H1 (cell line): ENCODE measurements at regions not wholly inside any gene's neighbourhood (a gene's known extent, or its start where the extent isn't known, plus 50 kb on each side); places are given as distances from the start of the nearest gene placed in this dataset.

Experiments
- CTCF ChIA-PET: fragments of 300-600 bp; sonication (Branson Sonifier 250); formaldehyde crosslinking; loops from one replicate; lab custom pipeline; 2021; ENCODE audit not compliant: partially characterized antibody; lab: Charles Lee
- POLR2A ChIA-PET: fragments of 300-600 bp; sonication (Branson Sonifier 250); formaldehyde crosslinking; loops from one replicate; lab custom pipeline; 2021; ENCODE audit warnings: inconsistent platforms; ENCODE audit not compliant: partially characterized antibody; lab: Charles Lee
- DNase-seq, 2 experiments: peaks; one replicate each; pipeline versions ENCODE4 v3.0.0 to v3.0.0-alpha.2; 2010 to 2022; ENCODE audit warnings: low spot score in 2 of 2, low read depth in 1 of 2, mixed read lengths in 1 of 2
- FAIRE-seq: peaks from 2 replicates; lab custom pipeline; 2011; peaks lifted over from hg19 to GRCh38; lab: Jason Lieb, UNC
- H2AFZ ChIP-seq: 2 replicates; pipeline ENCODE4 v1.8.1; 2012; ENCODE audit warnings: low read length, inconsistent platforms
- H2AK5ac ChIP-seq: 2 replicates; pipeline ENCODE4 v1.6.1; 2013; ENCODE audit warnings: low read depth, low read length
- H2BK120ac ChIP-seq: replicated peaks from 2 replicates; pipeline ENCODE3; 2013; ENCODE audit warnings: low read depth, low read length, inconsistent platforms
- H2BK12ac ChIP-seq: 2 replicates; pipeline ENCODE4 v1.6.1; 2013; ENCODE audit warnings: low read depth, low read length
- H2BK15ac ChIP-seq: 2 replicates; pipeline ENCODE4 v1.6.1; 2013; ENCODE audit warnings: low read length
- H2BK20ac ChIP-seq: 2 replicates; pipeline ENCODE4 v1.6.1; 2013; ENCODE audit warnings: low read length
- H2BK5ac ChIP-seq: 2 replicates; pipeline ENCODE4 v1.6.1; 2013; ENCODE audit warnings: low read depth, low read length
- H3K14ac ChIP-seq: 2 replicates; pipeline ENCODE4 v1.6.1; 2013; ENCODE audit warnings: inconsistent platforms; ENCODE audit not compliant: insufficient read length
- H3K18ac ChIP-seq: 2 replicates; pipeline ENCODE4 v1.6.1; 2013; ENCODE audit warnings: low read length; ENCODE audit errors: extremely low read depth
- H3K23ac ChIP-seq: 2 replicates; pipeline ENCODE4 v1.6.1; 2013; ENCODE audit warnings: inconsistent platforms; ENCODE audit not compliant: insufficient read length
- H3K23me2 ChIP-seq: 2 replicates; pipeline ENCODE4 v1.6.1; 2013; ENCODE audit warnings: low read depth, low read length
- H3K27ac ChIP-seq: 2 replicates; pipeline ENCODE4 v1.6.1; 2011; ENCODE audit warnings: low read depth, low read length, inconsistent platforms
- H3K27me3 ChIP-seq, 4 experiments: replicated peaks in 1 of 4; 1 replicate in 1 of 4; 2 replicates in 3 of 4; pipeline versions ENCODE4 v1.6.1 to v1.8.1; 2011 to 2013; ENCODE audit warnings: low read length in 3 of 4, mild to moderate bottlenecking in 3 of 4, inconsistent platforms in 2 of 4, mixed read lengths in 2 of 4, moderate library complexity in 1 of 4; ENCODE audit not compliant: control insufficient read depth in 3 of 4, insufficient read depth in 3 of 4; ENCODE audit errors: extremely low read depth in 1 of 4
- H3K36me3 ChIP-seq, 4 experiments: 2 replicates each; pipeline versions ENCODE4 v1.6.1 to v1.8.1; 2011 to 2013; ENCODE audit warnings: mild to moderate bottlenecking in 4 of 4, low read length in 3 of 4, moderate library complexity in 2 of 4, control low read depth in 1 of 4, inconsistent platforms in 1 of 4; ENCODE audit not compliant: insufficient read depth in 4 of 4, control insufficient read depth in 2 of 4
- H3K4ac ChIP-seq: replicated peaks from 2 replicates; pipeline ENCODE3; 2013; ENCODE audit warnings: low read length, low read depth, mixed read lengths, inconsistent platforms; ENCODE audit not compliant: insufficient read length
- H3K4me1 ChIP-seq, 4 experiments: replicated peaks in 1 of 4; 1 replicate in 1 of 4; 2 replicates in 3 of 4; pipeline versions ENCODE4 v1.6.1 to v1.8.1; 2011 to 2013; ENCODE audit warnings: low read length in 3 of 4, inconsistent platforms in 2 of 4, mixed read lengths in 1 of 4; ENCODE audit not compliant: insufficient read depth in 4 of 4, control insufficient read depth in 3 of 4
- H3K4me2 ChIP-seq, 2 experiments: 2 replicates each; pipeline versions ENCODE4 v1.6.1 to v1.8.1; 2011 to 2013; ENCODE audit warnings: low read depth in 2 of 2, low read length in 2 of 2, control low read depth in 1 of 2, inconsistent platforms in 1 of 2, mild to moderate bottlenecking in 1 of 2; ENCODE audit not compliant: insufficient read depth in 1 of 2
- H3K4me3 ChIP-seq, 4 experiments: fragments of 200-600, 300-600 bp in 1 of 4; sonication (generic), shearing (Covaris generic), sonication (Bioruptor Twin) in 1 of 4; 2 replicates each; pipeline versions ENCODE4 v1.5.1 to v1.8.1; 2011 to 2016; ENCODE audit warnings: low read length in 4 of 4, low read depth in 3 of 4, control low read depth in 2 of 4, inconsistent platforms in 2 of 4, mild to moderate bottlenecking in 2 of 4, mixed read lengths in 1 of 4, moderate library complexity in 1 of 4; ENCODE audit not compliant: insufficient read depth in 2 of 4; ENCODE audit errors: extremely low read depth in 1 of 4
- H3K56ac ChIP-seq: replicated peaks from 2 replicates; pipeline ENCODE3; 2013; ENCODE audit warnings: low read depth, mild to moderate bottlenecking, mixed read lengths, low read length, inconsistent platforms; ENCODE audit not compliant: insufficient read length
- H3K79me1 ChIP-seq: 2 replicates; pipeline ENCODE4 v1.6.1; 2013; ENCODE audit warnings: low read depth, low read length, control low read depth
- H3K79me2 ChIP-seq, 2 experiments: 2 replicates each; pipeline versions ENCODE4 v1.6.1 to v1.8.1; 2012 to 2013; ENCODE audit warnings: low read length in 2 of 2, mild to moderate bottlenecking in 2 of 2, inconsistent platforms in 1 of 2; ENCODE audit not compliant: insufficient read depth in 2 of 2, control insufficient read depth in 1 of 2
- H3K9ac ChIP-seq, 4 experiments: replicated peaks in 1 of 4; 1 replicate in 1 of 4; 2 replicates in 3 of 4; pipeline versions ENCODE4 v1.6.1 to v1.8.1; 2011 to 2013; ENCODE audit warnings: low read depth in 3 of 4, low read length in 3 of 4, control low read depth in 2 of 4, mild to moderate bottlenecking in 2 of 4, moderate library complexity in 2 of 4, inconsistent platforms in 1 of 4; ENCODE audit errors: extremely low read depth in 1 of 4
- H3K9me3 ChIP-seq, 2 experiments: 2 replicates each; pipeline versions ENCODE4 v1.6.1 to v1.8.1; 2012 to 2013; ENCODE audit warnings: mild to moderate bottlenecking in 2 of 2, moderate library complexity in 2 of 2, control low read depth in 1 of 2, inconsistent platforms in 1 of 2, low read depth in 1 of 2, low read length in 1 of 2, mixed read lengths in 1 of 2; ENCODE audit not compliant: insufficient read depth in 2 of 2
- H4K20me1 ChIP-seq, 2 experiments: replicated peaks in 1 of 2; 2 replicates each; pipeline versions ENCODE3 to v1.8.1; 2011 to 2013; ENCODE audit warnings: inconsistent platforms in 2 of 2, low read length in 2 of 2, mild to moderate bottlenecking in 1 of 2; ENCODE audit not compliant: insufficient read depth in 2 of 2, control insufficient read depth in 1 of 2
- H4K5ac ChIP-seq: 2 replicates; pipeline ENCODE4 v1.6.1; 2013; ENCODE audit warnings: low read length, low read depth, mixed read lengths, inconsistent platforms; ENCODE audit not compliant: insufficient read length
- H4K8ac ChIP-seq: 2 replicates; pipeline ENCODE4 v1.8.0; 2013; ENCODE audit warnings: mild to moderate bottlenecking, moderate library complexity, low read length, inconsistent platforms; ENCODE audit not compliant: insufficient read depth; ENCODE audit errors: extremely low read depth
- H4K91ac ChIP-seq: replicated peaks from 2 replicates; pipeline ENCODE3; 2013; ENCODE audit warnings: low read length, mixed read lengths, inconsistent platforms; ENCODE audit not compliant: insufficient read length
- ASH2L ChIP-seq: fragments of 200-600, 300-600 bp; sonication (generic); IDR thresholded peaks from one replicate; pipeline ENCODE4 v1.7.1; 2017; ENCODE audit warnings: low read length
- CREB1 ChIP-seq: IDR thresholded peaks from 2 replicates; pipeline ENCODE4 v1.6.1; 2012; ENCODE audit warnings: inconsistent platforms
- EZH2 ChIP-seq: fragments of 200-600 bp; sonication (generic); IDR thresholded peaks from 2 replicates; pipeline ENCODE4 v1.7.1; 2012; ENCODE audit warnings: low read depth, mild to moderate bottlenecking, moderate library complexity, low read length, inconsistent platforms; ENCODE audit not compliant: severe bottlenecking
- FOSL1 ChIP-seq: IDR thresholded peaks from 2 replicates; pipeline ENCODE4 v1.6.1; 2011; ENCODE audit warnings: mild to moderate bottlenecking, low read depth, low read length, moderate library complexity; ENCODE audit not compliant: insufficient read depth
- JUN ChIP-seq: IDR thresholded peaks from 2 replicates; pipeline ENCODE4 v1.6.1; 2011; ENCODE audit warnings: low read depth, mild to moderate bottlenecking, improper control_type of control experiment, low read length
- MAFK ChIP-seq: IDR thresholded peaks from 2 replicates; pipeline ENCODE4 v1.6.1; 2012; ENCODE audit warnings: low read depth, mild to moderate bottlenecking, improper control_type of control experiment, low read length
- PHF8 ChIP-seq: fragments of 200-600 bp; sonication (generic); conservative IDR thresholded peaks from 2 replicates; pipeline ENCODE4 v1.7.1; 2012; ENCODE audit warnings: low read depth, mild to moderate bottlenecking, inconsistent platforms, low read length, moderate library complexity
- SIRT6 ChIP-seq: IDR thresholded peaks from one replicate; pipeline ENCODE4 v1.7.1; 2012; ENCODE audit warnings: low read length, inconsistent platforms
- SP1 ChIP-seq: IDR thresholded peaks from 2 replicates; pipeline ENCODE4 v1.6.1; 2011; ENCODE audit warnings: low read depth, low read length
- WGBS, 2 experiments: shearing (Covaris generic) in 1 of 2; methylation state at CpG; one replicate each; pipeline versions ENCODE4 v1.1.6 to v1.1.7; 2013 to 2015; ENCODE audit warnings: low lambda C conversion rate in 2 of 2, mixed read lengths in 2 of 2, inconsistent platforms in 1 of 2, low coverage in 1 of 2, missing lambda C conversion rate in 1 of 2; ENCODE audit not compliant: insufficient replicate concordance in 2 of 2, insufficient coverage in 1 of 2, insufficient read length in 1 of 2; ENCODE audit errors: extremely low coverage in 1 of 2, missing lambda C conversion rate in 1 of 2; 5-methylcytosine and 5-hydroxymethylcytosine counted together
- TF ChIP-seq, protein P1 (sequence below): IDR thresholded peaks from 2 replicates; pipeline ENCODE4 v1.6.1; 2012; ENCODE audit warnings: inconsistent platforms
- TF ChIP-seq, protein P2 (sequence below): IDR thresholded peaks from 2 replicates; pipeline ENCODE4 v1.6.1; 2011; ENCODE audit warnings: low read length, improper control_type of control experiment

DNA sequence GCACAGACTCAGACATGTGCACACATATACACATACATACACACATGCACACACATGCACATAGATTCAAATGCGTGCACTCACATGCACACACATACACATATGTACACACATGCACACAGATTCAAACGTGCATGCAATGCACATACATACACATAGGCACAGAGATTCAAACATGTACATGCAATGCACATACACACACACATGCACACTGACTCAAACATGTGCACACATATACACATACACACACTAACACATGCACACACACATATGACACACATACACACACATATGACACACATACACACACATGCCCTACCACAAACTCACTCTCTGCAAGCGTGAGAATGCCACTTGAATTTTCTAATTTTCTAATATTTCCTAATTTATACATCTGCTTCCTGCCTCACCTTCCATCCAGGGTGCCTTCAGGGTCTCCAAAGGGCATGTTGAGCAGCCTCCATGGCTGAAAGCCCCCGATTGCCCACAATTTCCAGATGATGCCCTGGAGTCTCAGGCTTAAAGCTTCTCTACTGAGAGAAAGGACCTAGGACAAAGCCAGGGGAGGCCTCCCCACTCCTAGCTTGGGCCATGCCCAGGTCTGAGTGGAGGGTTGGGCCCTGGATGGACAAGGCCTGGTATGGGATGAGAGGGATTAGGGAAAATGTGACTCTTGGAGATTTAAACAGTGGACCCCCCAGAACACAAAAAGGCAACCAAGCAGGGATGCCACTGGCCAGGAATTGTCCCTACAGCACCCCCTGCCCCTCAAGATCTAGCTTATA is 487.1 kb downstream of the TCERG1L start:
- Histone ChIP-seq H3K4me2 (no peak overlapping the region), H3K14ac (no peak overlapping the region)
- TF ChIP-seq JUN: no peak
- TF ChIP-seq CREB1: no peak
- no peak for TF ChIP-seq SIRT6
- no peak for TF ChIP-seq MAFK
- TF ChIP-seq, protein P1, sequence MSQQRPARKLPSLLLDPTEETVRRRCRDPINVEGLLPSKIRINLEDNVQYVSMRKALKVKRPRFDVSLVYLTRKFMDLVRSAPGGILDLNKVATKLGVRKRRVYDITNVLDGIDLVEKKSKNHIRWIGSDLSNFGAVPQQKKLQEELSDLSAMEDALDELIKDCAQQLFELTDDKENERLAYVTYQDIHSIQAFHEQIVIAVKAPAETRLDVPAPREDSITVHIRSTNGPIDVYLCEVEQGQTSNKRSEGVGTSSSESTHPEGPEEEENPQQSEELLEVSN: no peak
- TF ChIP-seq SP1: no peak
- TF ChIP-seq ASH2L: no peak
- TF ChIP-seq, protein P2, sequence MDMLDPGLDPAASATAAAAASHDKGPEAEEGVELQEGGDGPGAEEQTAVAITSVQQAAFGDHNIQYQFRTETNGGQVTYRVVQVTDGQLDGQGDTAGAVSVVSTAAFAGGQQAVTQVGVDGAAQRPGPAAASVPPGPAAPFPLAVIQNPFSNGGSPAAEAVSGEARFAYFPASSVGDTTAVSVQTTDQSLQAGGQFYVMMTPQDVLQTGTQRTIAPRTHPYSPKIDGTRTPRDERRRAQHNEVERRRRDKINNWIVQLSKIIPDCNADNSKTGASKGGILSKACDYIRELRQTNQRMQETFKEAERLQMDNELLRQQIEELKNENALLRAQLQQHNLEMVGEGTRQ: no peak
- TF ChIP-seq FOSL1: no peak
- TF ChIP-seq PHF8: no peak
- no peak for TF ChIP-seq EZH2

More for the DNA sequence above, 487.1 kb downstream of the TCERG1L start:
- no peak overlapping the region for H3K18ac ChIP-seq
- H4K91ac ChIP-seq: no peak overlapping the region
- ChIA-PET CTCF (interaction anchor here (0.7 to 1.6 kb wide), 3 partner anchors 13 to 41 kb away, joined by 3 read pairs; no protein-coding TSS in a partner anchor), POLR2A (no interaction called here)
- H3K23ac ChIP-seq: no peak overlapping the region
- no peak for FAIRE-seq
- DNase-seq: no peak
- no peak overlapping the region for H2BK5ac ChIP-seq
- WGBS, 2 experiments: 91% methylated on average over 4 of the region's 4 CpGs; no CpG with 5 or more reads in 1 of the 2 experiments
- no peak overlapping the region for H2BK12ac ChIP-seq
- no peak overlapping the region for H2BK120ac ChIP-seq
- no peak overlapping the region for H3K4ac ChIP-seq
- H2AK5ac ChIP-seq: no peak overlapping the region
- H3K4me1 ChIP-seq: no peaks in the 10 kb centered on the region
- no peaks in the 10 kb centered on the region for H3K27me3 ChIP-seq
- H3K56ac ChIP-seq: no peak overlapping the region
- H4K5ac ChIP-seq: no peak overlapping the region
- H2BK15ac ChIP-seq: no peak overlapping the region
- H2AFZ ChIP-seq: no peak overlapping the region
- H3K9ac ChIP-seq: no peak overlapping the region
- H3K23me2 ChIP-seq: peaks cover 2% of the 10 kb centered on the region; the same call in 1 of the 2 replicates
- H3K9me3 ChIP-seq: peaks cover 6 to 10% of the 10 kb centered on the region in 2 experiments; a peak in 3 of 4 replicates
- no peaks in the 10 kb centered on the region for H3K79me1 ChIP-seq
- 0 out of 2 replicates have a peak overlapping the region, but pooled peaks have one; percentile 21 for H2BK20ac ChIP-seq
- no peaks in the 10 kb centered on the region for H3K79me2 ChIP-seq
- no peak overlapping the region for H3K4me3 ChIP-seq
- no peaks in the 10 kb centered on the region for H3K36me3 ChIP-seq
- no peak overlapping the region for H4K8ac ChIP-seq
- no peak overlapping the region for H3K27ac ChIP-seq
- no peaks in the 10 kb centered on the region for H4K20me1 ChIP-seq
